GM18907 (cell line): ENCODE measurements at regions not wholly inside any gene's neighbourhood (a gene's known extent, or its start where the extent isn't known, plus 50 kb on each side); places are given as distances from the start of the nearest gene placed in this dataset.

ENCODE experiments used
- ATAC-seq: cut with Tn5 transposase; IDR thresholded peaks from one replicate; pipeline ENCODE4 v1.9.1; 2021; ENCODE audit warnings: mild to moderate bottlenecking, moderate library complexity; ENCODE audit not compliant: unreplicated experiment

- no peak for ATAC-seq
Observed at GRCh38 chr6:113522376-113522775, 334.8 kb upstream of the MARCKS start.

- no peak for ATAC-seq
Observed at GRCh38 chr6:113524826-113525225, 332.3 kb upstream of the MARCKS start.

- no peak for ATAC-seq
Observed at GRCh38 chr6:113526553-113526952, 330.6 kb upstream of the MARCKS start.

DNA sequence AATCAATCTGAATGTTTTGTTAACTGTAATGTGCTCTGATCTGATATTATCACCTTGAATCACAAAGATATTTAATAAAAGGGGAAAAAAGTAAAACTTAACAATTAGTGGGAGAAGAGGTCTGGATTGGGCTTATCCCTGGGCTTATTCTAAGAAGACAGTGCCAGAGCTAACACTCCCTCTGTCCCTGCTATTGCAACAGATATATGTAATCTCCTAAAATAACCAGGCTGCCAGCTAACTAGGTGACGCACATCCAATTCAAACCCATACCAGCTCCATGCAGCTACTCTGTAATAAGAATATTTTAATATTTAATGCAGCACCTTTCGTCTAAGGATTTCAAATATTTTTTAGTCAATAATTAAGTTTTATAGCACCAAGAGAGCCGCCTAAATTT, 330.1 kb upstream of the MARCKS start:
- no peak for ATAC-seq

DNA sequence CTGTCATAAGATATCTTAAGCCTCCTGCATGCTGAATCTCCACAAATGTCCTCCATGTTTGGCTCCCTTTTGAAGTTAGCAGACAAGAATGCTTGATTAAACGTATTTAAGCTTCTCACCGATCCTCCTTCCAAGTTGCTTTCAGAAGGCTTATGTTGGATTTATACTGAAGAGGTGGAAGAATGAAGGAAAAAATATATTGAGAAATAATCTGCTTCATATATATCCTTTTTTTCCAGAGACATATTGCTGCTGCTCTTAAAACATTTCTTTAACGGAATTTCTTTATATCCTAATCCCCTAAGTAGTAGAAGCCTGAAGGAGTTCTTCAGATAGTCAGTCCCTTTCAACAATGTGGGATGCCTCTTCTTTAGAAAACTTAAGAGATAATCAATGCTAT, 329.0 kb upstream of the MARCKS start:
- ATAC-seq: no peak

- ATAC-seq: no peak
Observed at GRCh38 chr6:113529196-113529595, 327.9 kb upstream of the MARCKS start.

DNA sequence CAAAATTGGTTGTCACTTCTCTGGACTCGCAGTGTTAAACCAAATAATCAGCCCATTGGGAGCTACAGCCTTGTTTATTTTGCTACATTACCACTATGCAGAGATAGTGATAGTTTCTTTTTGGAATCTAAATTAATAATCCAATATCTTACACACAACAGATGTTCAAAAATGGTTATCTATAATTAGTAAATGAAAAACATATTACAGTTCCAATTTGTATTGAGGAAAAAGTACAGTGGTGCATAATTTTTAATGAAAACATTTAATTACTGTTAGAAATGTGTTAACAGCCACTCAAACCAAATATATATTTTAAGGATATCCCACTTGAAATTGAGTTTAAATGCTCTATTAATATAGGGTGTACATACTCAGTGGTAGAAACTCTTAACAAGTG, 327.3 kb upstream of the MARCKS start:
- ATAC-seq: no peak

GRCh38 chr6:113530769-113531168, 326.4 kb upstream of the MARCKS start:
- ATAC-seq: no peak

- ATAC-seq: no peak
Observed at GRCh38 chr6:113539202-113539601, 317.9 kb upstream of the MARCKS start.

DNA sequence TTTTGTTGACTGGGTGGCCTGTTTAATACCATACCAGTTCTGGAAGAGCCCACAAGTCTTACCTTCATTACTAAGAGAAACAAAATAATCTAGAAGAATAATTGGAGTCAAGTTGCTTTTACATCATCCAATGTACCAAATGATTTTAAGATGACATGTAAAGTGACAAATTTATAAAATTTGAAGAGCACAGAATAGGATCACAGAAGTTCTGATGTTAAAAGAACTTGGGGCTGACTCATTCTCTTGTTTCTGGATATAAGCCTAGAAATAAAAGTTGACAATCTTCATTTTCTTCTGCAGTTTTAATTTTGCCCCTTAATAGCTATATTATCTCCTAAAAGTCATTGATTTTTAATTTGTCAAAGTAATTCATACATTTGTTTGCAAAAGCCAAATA, 317.5 kb upstream of the MARCKS start:
- no peak for ATAC-seq

DNA sequence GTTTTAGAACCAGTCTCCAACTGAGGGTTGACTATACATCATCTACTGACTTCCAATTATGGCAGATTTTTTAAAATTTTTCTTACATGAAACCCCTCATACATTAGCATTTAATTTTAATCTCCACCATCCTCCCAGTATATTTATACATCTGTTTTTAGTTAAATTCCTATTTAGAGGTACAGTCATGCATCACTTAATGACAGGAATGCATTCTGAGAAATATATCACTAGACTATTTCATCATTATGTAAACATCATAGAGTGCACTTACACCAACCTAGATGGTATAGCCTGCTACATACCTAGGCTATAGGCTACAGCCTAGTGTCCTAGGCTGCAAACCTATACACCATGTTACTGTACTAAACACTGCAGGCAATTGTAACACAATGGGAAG, 316.7 kb upstream of the MARCKS start:
- ATAC-seq: no peak

DNA sequence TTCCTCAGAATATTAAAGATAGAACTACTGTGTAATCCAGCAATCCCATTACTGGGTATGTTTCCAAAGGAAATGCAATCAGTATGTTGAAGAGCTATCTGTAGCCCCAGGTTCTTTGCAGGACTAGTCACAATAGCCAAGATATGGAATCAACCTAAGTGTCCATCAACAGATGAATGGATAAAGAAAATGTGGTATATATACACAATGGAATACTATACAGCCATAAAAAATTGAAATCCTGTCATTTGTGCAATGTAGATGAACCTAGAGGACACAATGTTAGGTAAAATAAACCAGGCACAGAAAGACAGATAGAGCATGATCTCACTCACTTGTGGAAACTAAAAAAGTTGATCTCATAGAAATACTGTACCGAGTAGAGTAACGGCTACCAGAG, 306.0 kb upstream of the MARCKS start:
- no peak for ATAC-seq

DNA sequence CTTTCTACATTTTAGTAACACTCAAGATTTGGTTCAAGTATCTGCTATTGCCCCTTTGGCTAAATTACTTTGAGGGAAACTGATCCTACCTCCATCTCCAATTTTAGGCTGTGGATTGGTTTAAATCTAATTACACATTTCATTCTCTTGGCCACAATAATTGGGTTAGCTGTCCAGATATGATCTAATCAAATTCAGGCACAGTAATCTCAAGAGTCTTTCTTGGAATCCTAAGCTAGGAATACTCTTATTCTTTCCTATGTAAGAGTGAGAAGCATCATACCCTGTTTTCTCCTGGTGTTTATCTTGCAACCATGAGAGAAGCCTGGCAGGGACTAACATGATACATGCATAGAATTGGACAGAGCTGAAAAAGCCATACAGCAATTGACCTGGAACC, 300.4 kb upstream of the MARCKS start:
- ATAC-seq: no peak

- no peak for ATAC-seq
Observed at GRCh38 chr6:113558431-113558830, 298.7 kb upstream of the MARCKS start.

- ATAC-seq: no peak
Observed at GRCh38 chr6:113558966-113559365, 298.2 kb upstream of the MARCKS start.

DNA sequence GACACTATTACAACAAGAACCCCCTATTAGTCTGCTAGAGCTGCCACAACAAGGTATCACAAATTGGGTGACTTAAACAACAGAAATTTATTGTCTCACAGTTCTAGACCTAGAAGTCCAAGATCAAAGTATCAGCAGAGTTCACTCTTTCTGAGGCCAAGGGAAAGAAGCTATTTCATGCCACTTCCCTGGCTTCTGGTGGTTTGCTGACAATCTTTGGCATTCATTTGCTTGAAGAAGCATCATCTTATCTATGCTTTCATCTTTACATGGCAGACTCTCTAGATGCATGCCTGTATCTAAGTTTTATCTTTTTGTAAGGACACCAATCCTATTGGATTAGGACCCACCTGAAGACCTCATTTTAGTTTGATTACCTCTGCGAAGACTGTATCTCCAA, 296.8 kb upstream of the MARCKS start:
- no peak for ATAC-seq

GRCh38 chr6:113560908-113561307, 296.2 kb upstream of the MARCKS start:
- no peak for ATAC-seq

GRCh38 chr6:113562248-113562647, 294.9 kb upstream of the MARCKS start:
- ATAC-seq: no peak

DNA sequence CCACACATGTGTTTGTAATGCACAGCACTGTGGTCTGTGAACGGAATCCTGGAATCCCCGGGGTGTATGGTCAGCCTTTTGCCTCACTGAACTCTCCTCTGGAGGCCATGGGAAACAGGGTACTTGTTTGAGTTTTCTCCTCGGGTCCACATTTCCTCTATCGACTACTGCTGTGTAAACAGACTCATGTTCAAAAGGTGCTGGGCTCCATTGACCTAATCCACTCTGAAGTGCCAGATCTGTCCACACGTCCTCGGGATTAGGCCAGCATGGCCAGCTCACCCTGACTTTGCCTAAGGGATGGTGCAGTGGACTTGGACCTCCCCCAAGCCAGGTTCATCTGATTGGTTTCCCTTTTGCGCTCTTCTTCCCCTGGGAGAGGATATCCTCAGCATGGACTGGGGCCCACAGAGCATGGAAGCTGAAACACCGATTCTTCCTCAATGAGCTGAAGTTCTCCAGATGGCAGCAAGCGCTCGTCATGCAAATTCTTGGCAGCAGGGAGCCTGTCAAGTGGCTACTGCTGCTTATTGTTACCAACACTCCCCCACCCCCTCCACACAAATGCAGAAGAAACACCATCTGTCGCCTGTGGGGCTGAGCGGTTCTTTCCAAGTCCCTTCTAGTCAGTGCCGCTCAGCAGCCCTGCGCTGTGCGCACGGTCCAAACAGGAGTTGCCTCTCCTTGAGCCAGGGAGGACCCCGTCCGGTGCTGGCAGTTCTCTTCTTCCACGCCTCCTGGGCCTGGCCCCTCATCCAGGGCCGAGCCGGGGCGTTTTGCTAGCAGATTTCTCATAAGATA, 292.6 kb upstream of the MARCKS start:
- peak; percentile 79 for ATAC-seq

- no peak for ATAC-seq
Observed at GRCh38 chr6:113565306-113565705, 291.8 kb upstream of the MARCKS start.

- no peak for ATAC-seq
Observed at GRCh38 chr6:113570161-113570560, 287.0 kb upstream of the MARCKS start.

- ATAC-seq: no peak
Observed at GRCh38 chr6:113570641-113571040, 286.5 kb upstream of the MARCKS start.

DNA sequence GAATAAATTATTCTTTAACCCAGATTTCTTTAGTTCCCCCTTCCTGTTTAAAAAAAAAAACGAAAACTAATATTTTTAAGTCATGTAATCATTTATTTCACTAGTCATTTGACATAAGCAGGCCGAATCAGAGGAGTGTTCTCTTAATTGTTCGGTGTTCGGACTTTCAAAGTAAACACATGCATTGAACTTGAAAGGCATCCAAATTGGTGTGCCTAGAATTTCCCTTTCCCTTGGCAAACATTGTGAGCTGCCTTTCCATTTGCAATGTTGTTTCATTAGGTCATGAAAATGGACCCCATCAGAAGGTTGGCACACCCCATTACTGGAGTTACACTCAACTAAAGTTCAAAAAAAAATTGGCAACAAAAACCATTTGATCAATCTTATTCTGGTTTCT, 283.0 kb upstream of the MARCKS start:
- ATAC-seq: no peak
